ENCODE measurements at regions not wholly inside any gene's neighbourhood (a gene's known extent, or its start where the extent isn't known, plus 50 kb on each side); places are given as distances from the start of the nearest gene placed in this dataset.

- no peak for DNase-seq (ENCODE audit: low read depth, low spot score)
- Histone ChIP-seq H3K27me3 (ENCODE audit: control insufficient read depth, extremely low read depth, insufficient read depth, low read length) (no peaks in the 10 kb centered on the region), H3K9ac (ENCODE audit: control insufficient read depth, extremely low read depth, insufficient read depth, low read length) (no peak overlapping the region), H3K4me3 (ENCODE audit: control insufficient read depth in 2 of 3, extremely low read depth in 1 of 3, insufficient read depth in 2 of 3, low read depth in 1 of 3, low read length in 3 of 3) (no peak overlapping the region), H3K36me3 (ENCODE audit: control insufficient read depth in 2 of 2, extremely low read depth in 1 of 2, insufficient read depth in 2 of 2, low read length in 2 of 2) (no peaks in the 10 kb centered on the region), H3K79me2 (ENCODE audit: control insufficient read depth, insufficient read depth, low read length) (no peaks in the 10 kb centered on the region), H4K20me1 (ENCODE audit: control insufficient read depth, extremely low read depth, insufficient read depth, low read length) (no peaks in the 10 kb centered on the region), H3K9me3 (ENCODE audit: control insufficient read depth, low read depth, low read length) (no peaks in the 10 kb centered on the region), H3K4me2 (ENCODE audit: control insufficient read depth, extremely low read depth, insufficient read depth, low read depth, low read length) (no peak overlapping the region), H2AFZ (ENCODE audit: control insufficient read depth, low read length) (no peak overlapping the region), H3K9me1 (ENCODE audit: control insufficient read depth, extremely low read depth, insufficient read depth, low read length) (no peaks in the 10 kb centered on the region), H3K4me1 (ENCODE audit: control insufficient read depth, extremely low read depth, insufficient read depth, low read length) (peaks cover 3% of the 10 kb centered on the region), H3K27ac (ENCODE audit: control insufficient read depth, insufficient read depth, low read length) (no peak overlapping the region)
- FAIRE-seq = no peak
- dilution Hi-C loops (cut with MboI; ENCODE audit: extremely low pct_ligation_motif_present, low sequenced_read_pairs) = no loop called here
- no peak for TF ChIP-seq EZH2 (IDR thresholded peaks at IDR 0.05; ENCODE audit: low read length)
- TF ChIP-seq CTCF (optimal IDR thresholded peaks at IDR 0.05 in 1 of 3, IDR thresholded peaks at IDR 0.05 in 1 of 3, conservative IDR thresholded peaks at IDR 0.05 in 1 of 3; ENCODE audit: extremely low read depth in 1 of 3, insufficient read depth in 2 of 3, low read length in 3 of 3) = no peak
Observed at GRCh38 chr2:204335451-204336058, 209.7 kb upstream of the PARD3B start.

- Histone ChIP-seq H2AFZ (ENCODE audit: control insufficient read depth, low read length) (no peak overlapping the region), H3K9ac (ENCODE audit: control insufficient read depth, extremely low read depth, insufficient read depth, low read length) (no peak overlapping the region), H3K9me3 (ENCODE audit: control insufficient read depth, low read depth, low read length) (no peaks in the 10 kb centered on the region), H3K27me3 (ENCODE audit: control insufficient read depth, extremely low read depth, insufficient read depth, low read length) (no peaks in the 10 kb centered on the region), H3K36me3 (ENCODE audit: control insufficient read depth in 2 of 2, extremely low read depth in 1 of 2, insufficient read depth in 2 of 2, low read length in 2 of 2) (no peaks in the 10 kb centered on the region), H3K9me1 (ENCODE audit: control insufficient read depth, extremely low read depth, insufficient read depth, low read length) (no peaks in the 10 kb centered on the region), H3K4me3 (ENCODE audit: control insufficient read depth in 2 of 3, extremely low read depth in 1 of 3, insufficient read depth in 2 of 3, low read depth in 1 of 3, low read length in 3 of 3) (no peak overlapping the region), H3K27ac (ENCODE audit: control insufficient read depth, insufficient read depth, low read length) (no peak overlapping the region), H3K4me1 (ENCODE audit: control insufficient read depth, extremely low read depth, insufficient read depth, low read length) (peaks cover 3% of the 10 kb centered on the region), H3K79me2 (ENCODE audit: control insufficient read depth, insufficient read depth, low read length) (no peaks in the 10 kb centered on the region), H3K4me2 (ENCODE audit: control insufficient read depth, extremely low read depth, insufficient read depth, low read depth, low read length) (no peak overlapping the region), H4K20me1 (ENCODE audit: control insufficient read depth, extremely low read depth, insufficient read depth, low read length) (no peaks in the 10 kb centered on the region)
- dilution Hi-C loops (cut with MboI; ENCODE audit: extremely low pct_ligation_motif_present, low sequenced_read_pairs) = no loop called here
- DNase-seq (ENCODE audit: low read depth, low spot score) = no peak
- TF ChIP-seq EZH2 (IDR thresholded peaks at IDR 0.05; ENCODE audit: low read length) (no peak), CTCF (optimal IDR thresholded peaks at IDR 0.05 in 1 of 3, IDR thresholded peaks at IDR 0.05 in 1 of 3, conservative IDR thresholded peaks at IDR 0.05 in 1 of 3; ENCODE audit: extremely low read depth in 1 of 3, insufficient read depth in 2 of 3, low read length in 3 of 3) (no peak)
- FAIRE-seq = no peak
Observed at GRCh38 chr2:204336153-204336744, 209.0 kb upstream of the PARD3B start.

All from keratinocyte (primary cell).